ENCODE measurements at regions not wholly inside any gene's neighbourhood (a gene's known extent, or its start where the extent isn't known, plus 50 kb on each side); places are given as distances from the start of the nearest gene placed in this dataset.

- TF ChIP-seq CTCF (IDR thresholded peaks at IDR 0.05), result no peak
- TF ChIP-seq POLR2A (IDR thresholded peaks at IDR 0.05), result no peak
Observed at GRCh38 chr18:77548790-77549420, 299.3 kb downstream of the GALR1 start.

Data from heart left ventricle (tissue), 13 donors.